IMR-90 (cell line): ENCODE measurements at regions not wholly inside any gene's neighbourhood (a gene's known extent, or its start where the extent isn't known, plus 50 kb on each side); places are given as distances from the start of the nearest gene placed in this dataset.

Experiments
- ATAC-seq: fragments of 200-7000 bp; cut with Tn5 transposase; 2 replicates; pipeline ENCODE4 v1.9.1; 2020; ENCODE audit warnings: low read depth, mild to moderate bottlenecking, moderate library complexity
- BruUV-seq: library from RNA; stranded (reverse); fragments of 400-500 nt; replicated peaks from 2 replicates; lab custom pipeline; 2021; lab: Mats Ljungman, UMichigan
- CTCF ChIA-PET: fragments of 300-600 bp; formaldehyde crosslinking; extraction: SDS; loops from one replicate; lab custom pipeline; 2021; ENCODE audit warnings: antibody characterized with exemption; lab: Yijun Ruan, JAX
- POLR2A ChIA-PET: fragments of 300-600 bp; sonication (Branson Sonifier 250); formaldehyde crosslinking; loops from one replicate; lab custom pipeline; 2022; ENCODE audit warnings: antibody characterized with exemption; ENCODE audit not compliant: unreplicated experiment; lab: Charles Lee
- DNase-seq: peaks from one replicate; pipeline ENCODE4 v3.0.0; 2013
- H2AFZ ChIP-seq: replicated peaks from 2 replicates; pipeline ENCODE3; 2013; ENCODE audit warnings: low read length, mild to moderate bottlenecking; ENCODE audit not compliant: poor library complexity
- H2AK5ac ChIP-seq: 2 replicates; pipeline ENCODE4 v1.6.1; 2013; ENCODE audit warnings: low read depth, low read length, inconsistent platforms
- H2AK9ac ChIP-seq: replicated peaks from 2 replicates; pipeline ENCODE3; 2013; ENCODE audit warnings: mild to moderate bottlenecking, low read depth, low read length, moderate library complexity; ENCODE audit not compliant: poor library complexity
- H2BK120ac ChIP-seq: 2 replicates; pipeline ENCODE4 v1.6.1; 2013; ENCODE audit warnings: low read depth, low read length, inconsistent platforms
- H2BK15ac ChIP-seq: 3 replicates; pipeline ENCODE4 v1.6.1; 2013; ENCODE audit warnings: low read depth, low read length, inconsistent platforms
- H2BK20ac ChIP-seq: 2 replicates; pipeline ENCODE4 v1.6.1; 2013; ENCODE audit warnings: low read depth, mild to moderate bottlenecking, inconsistent platforms, low read length, moderate library complexity
- H2BK5ac ChIP-seq: 2 replicates; pipeline ENCODE4 v1.6.1; 2013; ENCODE audit warnings: mild to moderate bottlenecking, low read depth, low read length, inconsistent platforms; ENCODE audit not compliant: poor library complexity, severe bottlenecking
- H3K14ac ChIP-seq: replicated peaks from 2 replicates; pipeline ENCODE4 v1.6.1; 2013; ENCODE audit warnings: low read depth, low read length, inconsistent platforms
- H3K18ac ChIP-seq: 2 replicates; pipeline ENCODE4 v1.6.1; 2013; ENCODE audit warnings: low read depth, low read length, control low read depth
- H3K23ac ChIP-seq: 2 replicates; pipeline ENCODE4 v1.6.1; 2013; ENCODE audit warnings: low read depth, low read length, inconsistent platforms
- H3K27ac ChIP-seq: 2 replicates; pipeline ENCODE4 v1.5.1; 2013; ENCODE audit warnings: mild to moderate bottlenecking, control low read depth, low read length; ENCODE audit not compliant: insufficient read depth
- H3K27me3 ChIP-seq: 2 replicates; pipeline ENCODE4 v1.6.1; 2013; ENCODE audit warnings: low read length; ENCODE audit not compliant: control insufficient read depth, insufficient read depth
- H3K36me3 ChIP-seq: 2 replicates; pipeline ENCODE4 v1.6.1; 2013; ENCODE audit warnings: low read length, mixed read lengths; ENCODE audit not compliant: control insufficient read depth, insufficient read depth
- H3K4ac ChIP-seq: 2 replicates; pipeline ENCODE4 v1.6.1; 2013; ENCODE audit warnings: low read depth, low read length, inconsistent platforms
- H3K4me1 ChIP-seq: 2 replicates; pipeline ENCODE4 v1.6.1; 2013; ENCODE audit warnings: low read length, mixed read lengths; ENCODE audit not compliant: control insufficient read depth, insufficient read depth
- H3K4me2 ChIP-seq: 2 replicates; pipeline ENCODE4 v1.6.1; 2013; ENCODE audit warnings: low read depth, mild to moderate bottlenecking, control low read depth, low read length, moderate library complexity
- H3K4me3 ChIP-seq: 2 replicates; pipeline ENCODE4 v1.5.1; 2013; ENCODE audit warnings: low read depth, mild to moderate bottlenecking, control low read depth, low read length, moderate library complexity; ENCODE audit not compliant: insufficient read depth
- H3K56ac ChIP-seq: 2 replicates; pipeline ENCODE4 v1.6.1; 2013; ENCODE audit warnings: low read length, inconsistent platforms; ENCODE audit not compliant: insufficient read depth; ENCODE audit errors: extremely low read depth
- H3K79me1 ChIP-seq, 2 experiments: 2 replicates each; pipeline ENCODE4 v1.6.1; 2013; ENCODE audit warnings: low read length in 2 of 2, inconsistent platforms in 1 of 2, low read depth in 1 of 2
- H3K9ac ChIP-seq: 2 replicates; pipeline ENCODE4 v1.6.1; 2013; ENCODE audit warnings: low read depth, low read length, control low read depth
- H3K9me1 ChIP-seq: 2 replicates; pipeline ENCODE4 v1.6.1; 2013; ENCODE audit warnings: low read length, inconsistent platforms; ENCODE audit not compliant: insufficient read depth
- H3K9me3 ChIP-seq: 2 replicates; pipeline ENCODE4 v1.6.1; 2013; ENCODE audit warnings: low read length; ENCODE audit not compliant: control insufficient read depth, insufficient read depth
- H4K20me1 ChIP-seq: 2 replicates; pipeline ENCODE4 v1.6.1; 2013; ENCODE audit warnings: low read length, inconsistent platforms; ENCODE audit not compliant: insufficient read depth
- H4K5ac ChIP-seq: 2 replicates; pipeline ENCODE4 v1.6.1; 2013; ENCODE audit warnings: mild to moderate bottlenecking, low read depth, low read length, control low read depth
- H4K8ac ChIP-seq, 2 experiments: 2 replicates each; pipeline ENCODE4 v1.6.1; 2013; ENCODE audit warnings: low read depth in 2 of 2, low read length in 2 of 2, control low read depth in 1 of 2, inconsistent platforms in 1 of 2
- H4K91ac ChIP-seq: 2 replicates; pipeline ENCODE4 v1.6.1; 2013; ENCODE audit warnings: low read depth, low read length, inconsistent platforms; ENCODE audit not compliant: insufficient read depth
- BHLHE40 ChIP-seq: fragments of 150-350 bp; IDR thresholded peaks from 2 replicates; pipeline ENCODE4 v1.6.1; 2016; ENCODE audit warnings: mild to moderate bottlenecking, low read depth, low read length
- CEBPB ChIP-seq: IDR thresholded peaks from 2 replicates; pipeline ENCODE4 v1.6.1; 2012; ENCODE audit warnings: low read depth, low read length, improper control_type of control experiment
- CHD1 ChIP-seq: IDR thresholded peaks from 2 replicates; pipeline ENCODE4 v1.6.1; 2012; ENCODE audit warnings: low read depth, low read length, improper control_type of control experiment
- FOS ChIP-seq: fragments of 150-350 bp; IDR thresholded peaks from 2 replicates; pipeline ENCODE4 v1.6.1; 2016; ENCODE audit warnings: low read depth, low read length
- MAFK ChIP-seq: IDR thresholded peaks from 2 replicates; pipeline ENCODE4 v1.6.1; 2012; ENCODE audit warnings: low read depth, low read length, improper control_type of control experiment
- MXI1 ChIP-seq: IDR thresholded peaks from 2 replicates; pipeline ENCODE4 v1.6.1; 2012; ENCODE audit warnings: low read depth, mild to moderate bottlenecking, low read length, moderate library complexity, borderline replicate concordance
- NFE2L2 ChIP-seq: fragments of 150-350 bp; IDR thresholded peaks from 2 replicates; pipeline ENCODE4 v1.6.1; 2016; ENCODE audit warnings: low read depth, mild to moderate bottlenecking, low read length
- POLR2A ChIP-seq: IDR thresholded peaks from 2 replicates; pipeline ENCODE4 v1.6.1; 2012; ENCODE audit warnings: mild to moderate bottlenecking, low read depth, low read length
- RAD21 ChIP-seq: IDR thresholded peaks from 2 replicates; pipeline ENCODE4 v1.6.1; 2012; ENCODE audit warnings: low read length, improper control_type of control experiment
- RCOR1 ChIP-seq: IDR thresholded peaks from 2 replicates; pipeline ENCODE4 v1.6.1; 2012; ENCODE audit warnings: mild to moderate bottlenecking, low read length, improper control_type of control experiment; ENCODE audit not compliant: insufficient replicate concordance
- RFX5 ChIP-seq: IDR thresholded peaks from 2 replicates; pipeline ENCODE4 v1.8.0; 2012; ENCODE audit warnings: low read depth, mild to moderate bottlenecking, low read length, moderate library complexity
- SMC3 ChIP-seq: fragments of 150-350 bp; IDR thresholded peaks from 2 replicates; pipeline ENCODE4 v1.6.1; 2016; ENCODE audit warnings: low read depth, mild to moderate bottlenecking, antibody characterized with exemption, low read length, moderate library complexity
- WGBS, 2 experiments: methylation state at CpG; one replicate each; pipeline versions ENCODE4 v1.1.5 to v1.1.7; 2013; ENCODE audit warnings: missing lambda C conversion rate in 2 of 2; ENCODE audit not compliant: insufficient read length in 1 of 2; ENCODE audit errors: extremely low coverage in 2 of 2; 5-methylcytosine and 5-hydroxymethylcytosine counted together
- dilution Hi-C: fragments of 300-500 bp; cut with HindIII; formaldehyde crosslinking; loops from one replicate; pipeline ENCODE4 v1.14.3; 2018; ENCODE audit warnings: low sequenced_read_pairs; ENCODE audit not compliant: unreplicated experiment
- in situ Hi-C: fragments of 300-500 bp; cut with MboI; formaldehyde crosslinking; loops from 3 replicates; pipeline ENCODE4 v1.14.3; 2019; ENCODE audit warnings: low sequenced_read_pairs, inconsistent platforms, mixed read lengths
- intact Hi-C: fragments of 100-400 bp; cut with micrococcal nuclease; formaldehyde crosslinking; loops from 2 replicates; pipeline ENCODE4 v1.10.0; 2022
- TF ChIP-seq, protein P1 (sequence below): conservative IDR thresholded peaks from 2 replicates; pipeline ENCODE4 v1.5.1; 2012; ENCODE audit warnings: mild to moderate bottlenecking, low read depth, low read length, improper control_type of control experiment

- no peaks in the 10 kb centered on the region for H4K20me1 ChIP-seq
- no peak overlapping the region for H2AK5ac ChIP-seq
- H3K9me3 ChIP-seq: no peaks in the 10 kb centered on the region
- H3K18ac ChIP-seq: no peak overlapping the region
- WGBS, 2 experiments: no CpG with 5 or more reads among the region's 1 CpG
- H2AFZ ChIP-seq: no peak overlapping the region
- H3K14ac ChIP-seq: no peak overlapping the region
- POLR2A ChIA-PET: no interaction called here
- no peak for DNase-seq
- H3K9me1 ChIP-seq: no peaks in the 10 kb centered on the region
- H3K56ac ChIP-seq: no peak overlapping the region
- no peak overlapping the region for H4K91ac ChIP-seq
- H2BK20ac ChIP-seq: no peak overlapping the region
- no peaks in the 10 kb centered on the region for H3K27me3 ChIP-seq
- no peak for TF ChIP-seq NFE2L2
- no peak for TF ChIP-seq BHLHE40
- TF ChIP-seq CEBPB: no peak
- TF ChIP-seq RCOR1: no peak
- no peak for TF ChIP-seq CHD1
- no peak for TF ChIP-seq FOS
- TF ChIP-seq RFX5: no peak
- TF ChIP-seq, protein P1, sequence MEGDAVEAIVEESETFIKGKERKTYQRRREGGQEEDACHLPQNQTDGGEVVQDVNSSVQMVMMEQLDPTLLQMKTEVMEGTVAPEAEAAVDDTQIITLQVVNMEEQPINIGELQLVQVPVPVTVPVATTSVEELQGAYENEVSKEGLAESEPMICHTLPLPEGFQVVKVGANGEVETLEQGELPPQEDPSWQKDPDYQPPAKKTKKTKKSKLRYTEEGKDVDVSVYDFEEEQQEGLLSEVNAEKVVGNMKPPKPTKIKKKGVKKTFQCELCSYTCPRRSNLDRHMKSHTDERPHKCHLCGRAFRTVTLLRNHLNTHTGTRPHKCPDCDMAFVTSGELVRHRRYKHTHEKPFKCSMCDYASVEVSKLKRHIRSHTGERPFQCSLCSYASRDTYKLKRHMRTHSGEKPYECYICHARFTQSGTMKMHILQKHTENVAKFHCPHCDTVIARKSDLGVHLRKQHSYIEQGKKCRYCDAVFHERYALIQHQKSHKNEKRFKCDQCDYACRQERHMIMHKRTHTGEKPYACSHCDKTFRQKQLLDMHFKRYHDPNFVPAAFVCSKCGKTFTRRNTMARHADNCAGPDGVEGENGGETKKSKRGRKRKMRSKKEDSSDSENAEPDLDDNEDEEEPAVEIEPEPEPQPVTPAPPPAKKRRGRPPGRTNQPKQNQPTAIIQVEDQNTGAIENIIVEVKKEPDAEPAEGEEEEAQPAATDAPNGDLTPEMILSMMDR: no peak
- no peak for TF ChIP-seq RAD21
- no peak for TF ChIP-seq POLR2A
- no peak for TF ChIP-seq SMC3
- no peak for TF ChIP-seq MXI1
- no peak for TF ChIP-seq MAFK
- no peak overlapping the region for H3K9ac ChIP-seq
- H3K23ac ChIP-seq: no peak overlapping the region
- BruUV-seq: no TSS peak
- no peak overlapping the region for H3K4ac ChIP-seq
- no peak for ATAC-seq
- H2BK5ac ChIP-seq: no peak overlapping the region
- H2BK15ac ChIP-seq: no peak overlapping the region
- no peaks in the 10 kb centered on the region for H3K36me3 ChIP-seq
- no peak overlapping the region for H3K4me3 ChIP-seq
- dilution Hi-C loops: no loop called here
- CTCF ChIA-PET: interaction anchor here (0.9 kb wide), 1 partner anchor 40 kb away, joined by 3 read pairs; no protein-coding TSS in a partner anchor
- H3K79me1 ChIP-seq: no peaks in the 10 kb centered on the region
- no peak overlapping the region for H2AK9ac ChIP-seq
- no peak overlapping the region for H4K5ac ChIP-seq
- no peak overlapping the region for H4K8ac ChIP-seq
- H3K4me1 ChIP-seq: no peaks in the 10 kb centered on the region
- H2BK120ac ChIP-seq: no peak overlapping the region; the same call in 1 of the 2 replicates
- H3K27ac ChIP-seq: no peak overlapping the region
- intact Hi-C loops: no loop called here
- H3K4me2 ChIP-seq: no peak overlapping the region
- in situ Hi-C loops: no loop called here
These were observed 524.8 kb downstream of the PTPRC start for GRCh38 chr1:199163670-199164069.
